ENCODE measurements at regions not wholly inside any gene's neighbourhood (a gene's known extent, or its start where the extent isn't known, plus 50 kb on each side); places are given as distances from the start of the nearest gene placed in this dataset.

DNA sequence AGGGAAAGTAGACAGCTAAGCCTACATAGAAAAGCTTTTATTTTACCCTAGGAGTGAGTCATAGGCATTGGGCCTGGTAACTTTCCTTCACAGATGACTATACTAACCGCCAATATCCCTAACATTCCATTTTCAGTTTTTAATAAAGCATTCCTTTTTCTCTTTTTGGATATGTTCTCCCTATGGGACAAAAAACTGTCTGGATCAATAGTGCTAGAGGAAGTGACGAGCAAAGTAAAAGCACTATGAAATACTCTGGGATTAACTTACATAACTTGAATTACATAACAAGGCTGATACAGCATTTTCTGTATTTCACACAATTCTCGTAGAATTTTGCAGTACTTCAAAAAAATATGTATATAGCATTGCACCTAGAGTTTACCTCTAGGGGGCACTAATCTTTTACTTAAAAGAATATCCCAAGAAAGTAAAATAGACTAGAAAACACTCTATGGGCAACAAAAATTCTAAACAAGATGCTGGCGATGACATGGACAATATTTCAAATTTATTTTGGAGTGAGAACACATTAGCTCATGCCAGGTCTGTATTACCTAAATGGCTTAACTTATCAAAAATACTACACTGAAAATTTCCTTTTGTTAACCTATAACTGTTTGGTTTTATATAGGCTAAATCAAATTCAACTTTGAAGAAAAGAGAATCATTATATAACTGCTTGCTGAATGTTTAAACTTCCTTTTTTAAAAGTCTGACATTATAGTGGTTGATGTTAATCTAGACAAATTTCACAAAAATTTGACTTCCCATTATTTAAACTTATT is 66.3 kb upstream of the DST start:
- no peak for DNase-seq

DNA sequence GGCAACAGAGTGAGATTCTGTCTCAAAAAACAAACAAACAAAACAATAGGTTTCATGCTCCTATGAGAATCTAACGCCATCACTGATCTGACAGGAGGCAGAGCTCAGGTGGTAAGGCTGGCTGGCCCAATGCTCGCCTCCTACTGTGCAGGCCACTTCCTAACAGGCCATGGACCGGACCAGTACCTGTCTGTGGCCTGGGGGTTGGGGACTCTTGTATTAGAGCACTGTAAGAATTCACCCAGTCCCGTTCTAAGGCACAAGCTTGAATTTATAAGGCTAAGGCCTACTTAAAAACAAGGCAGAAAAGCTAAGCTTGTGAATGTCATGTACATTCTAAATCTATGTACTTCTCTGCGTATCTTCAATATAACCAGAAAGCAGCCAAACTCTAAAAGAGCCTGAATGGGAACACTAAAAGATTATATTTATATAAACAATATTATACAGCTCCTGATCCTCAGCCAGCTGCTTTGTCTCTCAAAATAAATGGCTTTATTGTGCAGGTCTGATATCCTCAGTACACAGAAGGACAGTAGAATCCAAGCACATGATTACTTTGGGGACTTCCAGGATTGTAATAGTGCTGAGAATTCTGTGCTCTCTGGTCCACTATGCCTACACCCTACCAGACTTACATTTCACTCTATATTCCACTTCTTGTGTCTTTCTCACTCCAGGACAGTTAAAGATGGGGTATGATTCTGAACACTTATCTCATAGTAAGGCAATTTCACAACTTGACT is 64.5 kb upstream of the DST start:
- DNase-seq = no peak

GRCh38 chr6:56699066-56699654 is 56.5 kb upstream of the DST start:
- no peak for DNase-seq

DNA sequence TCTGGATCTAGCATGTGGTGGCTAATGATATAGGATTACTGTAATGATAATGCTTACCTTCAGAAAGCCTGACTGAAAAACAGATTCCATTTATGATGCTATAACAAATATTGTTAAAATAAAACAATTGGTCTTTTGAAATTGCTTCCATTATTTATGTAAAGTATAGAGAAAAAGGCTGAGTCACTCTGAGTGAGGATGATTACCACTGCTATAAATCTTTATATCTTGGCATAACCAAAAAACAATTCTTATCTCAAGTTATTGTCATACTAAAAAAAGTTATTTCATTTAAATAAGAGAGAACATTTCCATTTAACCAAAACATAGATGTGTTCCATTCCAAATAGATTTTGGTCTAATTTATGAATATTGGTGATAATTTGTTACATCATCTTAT is 53.0 kb upstream of the DST start:
- DNase-seq = no peak

GRCh38 chr6:56694002-56694401 is 51.3 kb upstream of the DST start:
- no peak for DNase-seq

- DNase-seq = no peak
Observed at GRCh38 chr6:56693246-56693607, 50.5 kb upstream of the DST start.

DNA sequence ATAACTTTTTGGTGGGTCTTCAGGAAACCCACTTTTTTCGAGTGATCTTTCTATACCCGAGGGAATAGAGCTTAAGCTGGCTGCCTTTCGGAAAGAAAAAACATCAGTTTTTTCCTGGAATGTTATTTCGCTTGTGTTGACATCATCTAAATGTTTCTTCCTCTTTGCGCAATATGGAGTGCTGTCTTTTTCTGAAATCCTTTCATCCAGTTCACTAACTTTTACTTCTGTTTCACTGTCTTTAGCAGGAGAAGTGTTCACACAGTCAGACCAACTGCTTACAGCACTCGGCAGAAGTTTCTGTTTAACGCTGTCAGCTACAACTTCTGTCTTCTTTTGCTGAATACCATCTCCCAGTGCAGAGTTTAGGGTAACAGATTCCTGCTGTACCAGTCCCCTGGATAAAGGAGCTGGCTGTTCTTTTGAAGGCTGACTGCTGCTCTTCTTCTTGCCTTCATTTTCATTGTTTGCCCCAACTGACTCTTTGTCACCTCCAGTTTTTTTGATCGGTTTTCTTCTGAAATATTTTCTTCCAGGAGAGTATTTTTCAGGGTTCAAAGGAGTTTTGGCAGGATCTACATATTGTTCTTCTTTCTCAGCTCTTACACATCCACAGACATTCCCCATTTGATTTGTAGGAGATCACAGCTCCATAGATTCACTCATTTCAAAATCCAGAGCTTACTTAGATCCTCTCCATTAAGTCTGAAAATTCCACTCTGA is 50.0 kb upstream of the DST start:
- DNase-seq = no peak

Data from activated CD4-positive, alpha-beta T cell treated with anti-CD3 and anti-CD28 coated beads for 1 hour (primary cell).